ENCODE measurements at regions not wholly inside any gene's neighbourhood (a gene's known extent, or its start where the extent isn't known, plus 50 kb on each side); places are given as distances from the start of the nearest gene placed in this dataset.

DNA sequence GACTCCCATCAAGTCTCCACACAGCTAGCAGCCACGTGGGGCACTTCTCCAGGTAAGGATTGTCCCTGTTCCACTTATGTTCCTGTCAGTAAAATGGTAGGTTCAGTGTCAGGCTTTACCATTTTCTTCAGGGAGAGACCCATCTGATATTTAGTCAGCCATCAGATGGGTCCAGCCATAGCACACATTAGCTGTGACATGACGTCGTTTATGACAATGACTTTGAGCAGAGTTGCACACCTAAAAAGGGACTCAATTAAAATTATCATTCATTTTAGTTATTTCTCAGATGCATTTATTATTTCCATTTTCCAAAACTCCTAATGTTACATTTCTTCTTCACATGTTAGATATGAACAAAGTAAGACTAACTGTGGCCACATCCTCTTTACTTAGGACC is 68.2 kb upstream of the SNRPN start:
- DNase-seq (ENCODE audit: low spot score): no peak
- no peak overlapping the region for H3K27ac ChIP-seq (ENCODE audit: low read depth in 1 of 2, low read length in 2 of 2)
- peaks cover 0 to 5% (median under 1%) of the 10 kb centered on the region in 4 donors for H3K9me3 ChIP-seq (ENCODE audit: control insufficient read depth in 4 of 4, low read length in 3 of 4)
- TF ChIP-seq, protein P1, sequence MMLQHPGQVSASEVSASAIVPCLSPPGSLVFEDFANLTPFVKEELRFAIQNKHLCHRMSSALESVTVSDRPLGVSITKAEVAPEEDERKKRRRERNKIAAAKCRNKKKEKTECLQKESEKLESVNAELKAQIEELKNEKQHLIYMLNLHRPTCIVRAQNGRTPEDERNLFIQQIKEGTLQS (IDR thresholded peaks at IDR 0.05): no peak
- TF ChIP-seq FOXA1 (IDR thresholded peaks at IDR 0.05) (no peak), JUND (IDR thresholded peaks at IDR 0.05) (no peak), HNF4G (IDR thresholded peaks at IDR 0.05) (no peak), YY1 (IDR thresholded peaks at IDR 0.05) (no peak), TAF1 (conservative IDR thresholded peaks at IDR 0.05) (no peak), GABPA (IDR thresholded peaks at IDR 0.05 in 1 of 2, conservative IDR thresholded peaks at IDR 0.05 in 1 of 2) (no peak), HNF4A (conservative IDR thresholded peaks at IDR 0.05) (no peak), EGR1 (IDR thresholded peaks at IDR 0.05; ENCODE audit: low read depth in 2 of 2) (no peak), FOXA2 (IDR thresholded peaks at IDR 0.05) (no peak), SP1 (IDR thresholded peaks at IDR 0.05) (no peak), RAD21 (IDR thresholded peaks at IDR 0.05) (no peak)
- TF ChIP-seq, protein P2, sequence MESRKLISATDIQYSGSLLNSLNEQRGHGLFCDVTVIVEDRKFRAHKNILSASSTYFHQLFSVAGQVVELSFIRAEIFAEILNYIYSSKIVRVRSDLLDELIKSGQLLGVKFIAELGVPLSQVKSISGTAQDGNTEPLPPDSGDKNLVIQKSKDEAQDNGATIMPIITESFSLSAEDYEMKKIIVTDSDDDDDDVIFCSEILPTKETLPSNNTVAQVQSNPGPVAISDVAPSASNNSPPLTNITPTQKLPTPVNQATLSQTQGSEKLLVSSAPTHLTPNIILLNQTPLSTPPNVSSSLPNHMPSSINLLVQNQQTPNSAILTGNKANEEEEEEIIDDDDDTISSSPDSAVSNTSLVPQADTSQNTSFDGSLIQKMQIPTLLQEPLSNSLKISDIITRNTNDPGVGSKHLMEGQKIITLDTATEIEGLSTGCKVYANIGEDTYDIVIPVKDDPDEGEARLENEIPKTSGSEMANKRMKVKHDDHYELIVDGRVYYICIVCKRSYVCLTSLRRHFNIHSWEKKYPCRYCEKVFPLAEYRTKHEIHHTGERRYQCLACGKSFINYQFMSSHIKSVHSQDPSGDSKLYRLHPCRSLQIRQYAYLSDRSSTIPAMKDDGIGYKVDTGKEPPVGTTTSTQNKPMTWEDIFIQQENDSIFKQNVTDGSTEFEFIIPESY (IDR thresholded peaks at IDR 0.05): no peak
- TF ChIP-seq, protein P3, sequence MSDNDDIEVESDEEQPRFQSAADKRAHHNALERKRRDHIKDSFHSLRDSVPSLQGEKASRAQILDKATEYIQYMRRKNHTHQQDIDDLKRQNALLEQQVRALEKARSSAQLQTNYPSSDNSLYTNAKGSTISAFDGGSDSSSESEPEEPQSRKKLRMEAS (IDR thresholded peaks at IDR 0.05): no peak
- no peaks in the 10 kb centered on the region for H3K36me3 ChIP-seq (ENCODE audit: control insufficient read depth in 4 of 4, insufficient read depth in 3 of 4, low read depth in 1 of 4, low read length in 3 of 4)
- H3K27me3 ChIP-seq (ENCODE audit: control insufficient read depth in 4 of 4, insufficient read depth in 4 of 4, low read length in 3 of 4): peaks cover 0 to 2% (median 1%) of the 10 kb centered on the region in 4 donors
- 66% methylated on average over 3 of the region's 3 CpGs for WGBS
- H3K4me3 ChIP-seq (ENCODE audit: low read depth in 1 of 3, low read length in 3 of 3): no peak overlapping the region
- no peak overlapping the region for H3K9ac ChIP-seq (ENCODE audit: low read depth in 1 of 2, low read length in 2 of 2)
- no peaks in the 10 kb centered on the region for H3K4me1 ChIP-seq (ENCODE audit: control insufficient read depth in 4 of 4, insufficient read depth in 4 of 4, low read length in 3 of 4)

DNA sequence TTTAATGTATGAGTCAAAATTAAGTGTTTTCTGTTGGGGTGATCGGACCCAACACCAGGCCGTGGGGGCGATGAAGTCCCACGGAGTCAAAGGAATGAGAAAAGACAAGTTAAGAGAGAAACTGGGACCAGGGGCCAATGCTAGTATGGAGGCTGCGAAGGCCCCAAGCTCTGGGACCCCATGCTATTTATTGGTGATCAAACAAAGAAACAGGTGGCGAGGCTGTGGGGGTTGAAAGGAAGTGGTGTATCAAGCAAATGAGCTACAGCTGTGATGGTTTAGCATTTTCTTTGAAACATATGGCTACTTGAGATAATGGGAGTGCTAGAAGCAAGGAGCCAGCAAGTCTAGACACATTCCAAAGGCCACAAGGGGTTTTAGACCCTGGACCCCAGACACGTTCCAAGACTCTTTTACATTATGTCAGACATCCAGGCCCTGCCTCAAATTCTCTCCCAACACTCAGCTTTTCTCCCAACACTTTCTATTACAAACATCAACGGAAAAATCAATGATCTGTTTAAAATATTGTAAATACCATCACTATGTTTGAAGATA is 56.0 kb upstream of the SNRPN start:
- Histone ChIP-seq H3K36me3 (ENCODE audit: control insufficient read depth in 4 of 4, insufficient read depth in 3 of 4, low read depth in 1 of 4, low read length in 3 of 4) (no peaks in the 10 kb centered on the region), H3K4me3 (ENCODE audit: low read depth in 1 of 3, low read length in 3 of 3) (no peak overlapping the region), H3K4me1 (ENCODE audit: control insufficient read depth in 4 of 4, insufficient read depth in 4 of 4, low read length in 3 of 4) (no peaks in the 10 kb centered on the region), H3K27me3 (ENCODE audit: control insufficient read depth in 4 of 4, insufficient read depth in 4 of 4, low read length in 3 of 4) (no peaks in the 10 kb centered on the region), H3K27ac (ENCODE audit: low read depth in 1 of 2, low read length in 2 of 2) (no peak overlapping the region), H3K9me3 (ENCODE audit: control insufficient read depth in 4 of 4, low read length in 3 of 4) (peaks cover 1 to 3% (median 3%) of the 10 kb centered on the region in 4 donors), H3K9ac (ENCODE audit: low read depth in 1 of 2, low read length in 2 of 2) (no peak overlapping the region)
- DNase-seq (ENCODE audit: low spot score): no peak
- TF ChIP-seq FOXA1 (IDR thresholded peaks at IDR 0.05) (no peak), HNF4G (IDR thresholded peaks at IDR 0.05) (no peak), TAF1 (conservative IDR thresholded peaks at IDR 0.05) (no peak), HNF4A (conservative IDR thresholded peaks at IDR 0.05) (no peak), FOXA2 (IDR thresholded peaks at IDR 0.05) (no peak), GABPA (IDR thresholded peaks at IDR 0.05 in 1 of 2, conservative IDR thresholded peaks at IDR 0.05 in 1 of 2) (no peak), SP1 (IDR thresholded peaks at IDR 0.05) (no peak), JUND (IDR thresholded peaks at IDR 0.05) (no peak), RXRA (IDR thresholded peaks at IDR 0.05) (no peak), NR2F2 (IDR thresholded peaks at IDR 0.05) (no peak), RAD21 (IDR thresholded peaks at IDR 0.05) (no peak), EGR1 (IDR thresholded peaks at IDR 0.05; ENCODE audit: low read depth in 2 of 2) (no peak), YY1 (IDR thresholded peaks at IDR 0.05) (no peak)
- TF ChIP-seq, protein P4, sequence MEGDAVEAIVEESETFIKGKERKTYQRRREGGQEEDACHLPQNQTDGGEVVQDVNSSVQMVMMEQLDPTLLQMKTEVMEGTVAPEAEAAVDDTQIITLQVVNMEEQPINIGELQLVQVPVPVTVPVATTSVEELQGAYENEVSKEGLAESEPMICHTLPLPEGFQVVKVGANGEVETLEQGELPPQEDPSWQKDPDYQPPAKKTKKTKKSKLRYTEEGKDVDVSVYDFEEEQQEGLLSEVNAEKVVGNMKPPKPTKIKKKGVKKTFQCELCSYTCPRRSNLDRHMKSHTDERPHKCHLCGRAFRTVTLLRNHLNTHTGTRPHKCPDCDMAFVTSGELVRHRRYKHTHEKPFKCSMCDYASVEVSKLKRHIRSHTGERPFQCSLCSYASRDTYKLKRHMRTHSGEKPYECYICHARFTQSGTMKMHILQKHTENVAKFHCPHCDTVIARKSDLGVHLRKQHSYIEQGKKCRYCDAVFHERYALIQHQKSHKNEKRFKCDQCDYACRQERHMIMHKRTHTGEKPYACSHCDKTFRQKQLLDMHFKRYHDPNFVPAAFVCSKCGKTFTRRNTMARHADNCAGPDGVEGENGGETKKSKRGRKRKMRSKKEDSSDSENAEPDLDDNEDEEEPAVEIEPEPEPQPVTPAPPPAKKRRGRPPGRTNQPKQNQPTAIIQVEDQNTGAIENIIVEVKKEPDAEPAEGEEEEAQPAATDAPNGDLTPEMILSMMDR (IDR thresholded peaks at IDR 0.05; ENCODE audit: low read depth, low read length, missing input control): no peak
- TF ChIP-seq, protein P5, sequence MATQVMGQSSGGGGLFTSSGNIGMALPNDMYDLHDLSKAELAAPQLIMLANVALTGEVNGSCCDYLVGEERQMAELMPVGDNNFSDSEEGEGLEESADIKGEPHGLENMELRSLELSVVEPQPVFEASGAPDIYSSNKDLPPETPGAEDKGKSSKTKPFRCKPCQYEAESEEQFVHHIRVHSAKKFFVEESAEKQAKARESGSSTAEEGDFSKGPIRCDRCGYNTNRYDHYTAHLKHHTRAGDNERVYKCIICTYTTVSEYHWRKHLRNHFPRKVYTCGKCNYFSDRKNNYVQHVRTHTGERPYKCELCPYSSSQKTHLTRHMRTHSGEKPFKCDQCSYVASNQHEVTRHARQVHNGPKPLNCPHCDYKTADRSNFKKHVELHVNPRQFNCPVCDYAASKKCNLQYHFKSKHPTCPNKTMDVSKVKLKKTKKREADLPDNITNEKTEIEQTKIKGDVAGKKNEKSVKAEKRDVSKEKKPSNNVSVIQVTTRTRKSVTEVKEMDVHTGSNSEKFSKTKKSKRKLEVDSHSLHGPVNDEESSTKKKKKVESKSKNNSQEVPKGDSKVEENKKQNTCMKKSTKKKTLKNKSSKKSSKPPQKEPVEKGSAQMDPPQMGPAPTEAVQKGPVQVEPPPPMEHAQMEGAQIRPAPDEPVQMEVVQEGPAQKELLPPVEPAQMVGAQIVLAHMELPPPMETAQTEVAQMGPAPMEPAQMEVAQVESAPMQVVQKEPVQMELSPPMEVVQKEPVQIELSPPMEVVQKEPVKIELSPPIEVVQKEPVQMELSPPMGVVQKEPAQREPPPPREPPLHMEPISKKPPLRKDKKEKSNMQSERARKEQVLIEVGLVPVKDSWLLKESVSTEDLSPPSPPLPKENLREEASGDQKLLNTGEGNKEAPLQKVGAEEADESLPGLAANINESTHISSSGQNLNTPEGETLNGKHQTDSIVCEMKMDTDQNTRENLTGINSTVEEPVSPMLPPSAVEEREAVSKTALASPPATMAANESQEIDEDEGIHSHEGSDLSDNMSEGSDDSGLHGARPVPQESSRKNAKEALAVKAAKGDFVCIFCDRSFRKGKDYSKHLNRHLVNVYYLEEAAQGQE (IDR thresholded peaks at IDR 0.05): no peak
- TF ChIP-seq, protein P3 (IDR thresholded peaks at IDR 0.05): no peak
- TF ChIP-seq, protein P1 (IDR thresholded peaks at IDR 0.05): no peak
- TF ChIP-seq, protein P2 (IDR thresholded peaks at IDR 0.05): no peak
- WGBS: 76% methylated on average over 8 of the region's 8 CpGs

Measured in liver (tissue), 8 donors.